Transverse colon (tissue), 4 donors: ENCODE measurements at regions not wholly inside any gene's neighbourhood (a gene's known extent, or its start where the extent isn't known, plus 50 kb on each side); places are given as distances from the start of the nearest gene placed in this dataset.

Source experiments
- DNase-seq: peaks from one replicate; pipeline ENCODE4 v3.0.0-alpha.2; 2019
- H3K27ac ChIP-seq, 4 donors: fragments of 200-600 bp; sonication (generic); 2 replicates each; pipeline ENCODE4 v1.5.1; 2016 to 2018; ENCODE audit warnings: inconsistent platforms in 4 of 4
- H3K27me3 ChIP-seq: fragments of 200-600 bp; sonication (generic); 2 replicates; pipeline ENCODE4 v1.5.1; 2017; ENCODE audit warnings: inconsistent platforms
- H3K36me3 ChIP-seq, 4 donors: fragments of 200-600 bp; sonication (generic); 2 replicates each; pipeline ENCODE4 v1.5.1; 2017 to 2019; ENCODE audit warnings: inconsistent platforms in 4 of 4
- H3K4me1 ChIP-seq, 4 donors: fragments of 200-600 bp; sonication (generic); 2 replicates each; pipeline ENCODE4 v1.5.1; 2017 to 2020; ENCODE audit warnings: inconsistent platforms in 4 of 4
- H3K4me3 ChIP-seq, 4 donors: fragments of 200-600 bp; sonication (generic); 1 replicate in 1 of 4; 2 replicates in 3 of 4; pipeline versions ENCODE4 v1.5.1 to v1.6.1; 2017 to 2019; ENCODE audit warnings: inconsistent platforms in 4 of 4
- H3K9me3 ChIP-seq, 2 donors: fragments of 200-600 bp; sonication (generic); 2 replicates each; pipeline ENCODE4 v1.5.1; 2017 to 2019; ENCODE audit warnings: inconsistent platforms in 2 of 2
- CTCF ChIP-seq, 5 experiments: fragments of 200-600 bp in 3 of 5; fragments of 450-650 bp in 2 of 5; sonication (generic) in 3 of 5; IDR thresholded peaks; 1 replicate in 2 of 5; 2 replicates in 3 of 5; pipeline ENCODE4 v1.5.1; 2016 to 2017; ENCODE audit warnings: antibody characterized with exemption in 5 of 5, inconsistent platforms in 3 of 5, mild to moderate bottlenecking in 2 of 5, moderate library complexity in 1 of 5
- EP300 ChIP-seq: sonication (generic); formaldehyde crosslinking; IDR thresholded peaks from one replicate; pipeline ENCODE4 v1.6.1; 2017; ENCODE audit warnings: antibody characterized with exemption, low read depth
- POLR2A ChIP-seq: fragments of 450-650 bp; IDR thresholded peaks from one replicate; pipeline ENCODE4 v1.6.1; 2016; ENCODE audit warnings: antibody characterized with exemption, mild to moderate bottlenecking, moderate library complexity
- POLR2AphosphoS5 ChIP-seq, 3 donors: sonication (generic); formaldehyde crosslinking; IDR thresholded peaks; one replicate each; pipeline ENCODE4 v1.6.1; 2016; ENCODE audit warnings: antibody characterized with exemption in 3 of 3
- WGBS, 2 donors: methylation state at CpG; one replicate each; pipeline ENCODE4 v1.1.5; 2018; ENCODE audit warnings: low coverage in 1 of 2; 5-methylcytosine and 5-hydroxymethylcytosine counted together
- in situ Hi-C, 4 donors: fragments of 200-750 bp; cut with MboI; loops; one replicate each; pipeline versions ENCODE4 v1.15.0 to v1.15.1; 2017; ENCODE audit warnings: low sequenced_read_pairs in 3 of 4, low pct_ligation_motif_present in 1 of 4, low pct_unique_long_range_greater_than_20kb in 1 of 4
- intact Hi-C: fragments of 100-400 bp; cut with DNase I; formaldehyde crosslinking; loops from one replicate; pipeline ENCODE4 v1.15.1; 2023; ENCODE audit warnings: low total_unique reads

- H3K4me1 ChIP-seq: no peaks in the 10 kb centered on the region
- no peak overlapping the region for H3K4me3 ChIP-seq
- no peaks in the 10 kb centered on the region for H3K9me3 ChIP-seq
- H3K36me3 ChIP-seq: no peaks in the 10 kb centered on the region
- DNase-seq: no peak
- intact Hi-C loops: no loop called here
- 40 to 60% methylated on average over 1 to 3 of the region's 3 CpGs for WGBS, 2 donors
- TF ChIP-seq POLR2A (no peak), EP300 (no peak), CTCF (IDR thresholded peaks at IDR 0.05) (no peak), POLR2AphosphoS5 (IDR thresholded peaks at IDR 0.05) (no peak)
- no peak overlapping the region for H3K27ac ChIP-seq
- in situ Hi-C loops: no loop called here
- H3K27me3 ChIP-seq: no peaks in the 10 kb centered on the region
Measured at GRCh38 chr3:5437783-5438323, 250.3 kb downstream of the EDEM1 start.

GRCh38 chr3:5441401-5441800, 253.9 kb downstream of the EDEM1 start:
- in situ Hi-C loops (no loop called here), intact Hi-C loops (no loop called here)
- Histone ChIP-seq H3K27ac (no peak overlapping the region), H3K4me1 (no peaks in the 10 kb centered on the region), H3K9me3 (no peaks in the 10 kb centered on the region), H3K36me3 (no peaks in the 10 kb centered on the region), H3K4me3 (no peak overlapping the region), H3K27me3 (no peaks in the 10 kb centered on the region)
- TF ChIP-seq EP300 (no peak), POLR2A (no peak), CTCF (IDR thresholded peaks at IDR 0.05) (no peak), POLR2AphosphoS5 (IDR thresholded peaks at IDR 0.05) (no peak)
- DNase-seq: no peak
- WGBS, 2 donors: 95 to 100% methylated on average over 1 of the region's 1 CpG

GRCh38 chr3:5442106-5442785, 254.7 kb downstream of the EDEM1 start:
- no peaks in the 10 kb centered on the region for H3K27me3 ChIP-seq
- TF ChIP-seq CTCF (IDR thresholded peaks at IDR 0.05) (no peak), EP300 (no peak), POLR2AphosphoS5 (IDR thresholded peaks at IDR 0.05) (no peak), POLR2A (no peak)
- intact Hi-C loops (no loop called here), in situ Hi-C loops (no loop called here)
- DNase-seq: no peak
- no peaks in the 10 kb centered on the region for H3K9me3 ChIP-seq
- H3K36me3 ChIP-seq: no peaks in the 10 kb centered on the region
- no peak overlapping the region for H3K4me3 ChIP-seq
- H3K27ac ChIP-seq: no peak overlapping the region
- 64 to 88% methylated on average over 3 to 4 of the region's 4 CpGs for WGBS, 2 donors
- no peaks in the 10 kb centered on the region for H3K4me1 ChIP-seq

GRCh38 chr3:5442786-5443138, 255.3 kb downstream of the EDEM1 start:
- in situ Hi-C loops (no loop called here), intact Hi-C loops (no loop called here)
- TF ChIP-seq POLR2A (no peak), POLR2AphosphoS5 (IDR thresholded peaks at IDR 0.05) (no peak), EP300 (no peak), CTCF (IDR thresholded peaks at IDR 0.05) (no peak)
- H3K4me1 ChIP-seq: no peaks in the 10 kb centered on the region
- no peaks in the 10 kb centered on the region for H3K27me3 ChIP-seq
- H3K27ac ChIP-seq: no peak overlapping the region
- no peak overlapping the region for H3K4me3 ChIP-seq
- H3K9me3 ChIP-seq: no peaks in the 10 kb centered on the region
- DNase-seq: no peak
- no peaks in the 10 kb centered on the region for H3K36me3 ChIP-seq
